GM18505 (cell line): ENCODE measurements at regions not wholly inside any gene's neighbourhood (a gene's known extent, or its start where the extent isn't known, plus 50 kb on each side); places are given as distances from the start of the nearest gene placed in this dataset.

Source experiments
- ATAC-seq: cut with Tn5 transposase; IDR thresholded peaks from one replicate; pipeline ENCODE4 v1.9.1; 2021; ENCODE audit not compliant: unreplicated experiment
- POLR2A ChIP-seq: IDR thresholded peaks from 4 replicates; pipeline ENCODE4 v1.6.1; 2011; ENCODE audit warnings: borderline replicate concordance; ENCODE audit not compliant: insufficient read depth, insufficient read length; ENCODE audit errors: extremely low read depth

DNA sequence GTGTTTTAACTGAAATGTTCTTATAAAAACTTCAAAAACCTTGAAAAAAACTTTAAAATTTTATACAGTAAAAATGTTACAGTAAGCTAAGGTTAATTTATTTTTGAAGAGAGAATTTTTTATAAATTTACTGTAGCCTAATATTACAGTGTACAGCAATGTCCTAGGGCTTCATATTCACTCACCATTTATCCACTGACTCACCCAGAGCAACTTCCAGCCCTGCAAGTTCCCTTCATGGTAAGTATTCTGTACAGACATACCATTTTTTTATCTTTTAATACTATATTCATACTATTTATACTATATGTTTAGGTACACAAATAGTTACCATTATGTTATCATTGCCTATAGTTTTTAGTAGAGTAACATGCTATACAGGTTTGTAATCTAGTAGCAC, 396.7 kb upstream of the MMADHC start:
- no peak for ATAC-seq
- TF ChIP-seq POLR2A = no peak

DNA sequence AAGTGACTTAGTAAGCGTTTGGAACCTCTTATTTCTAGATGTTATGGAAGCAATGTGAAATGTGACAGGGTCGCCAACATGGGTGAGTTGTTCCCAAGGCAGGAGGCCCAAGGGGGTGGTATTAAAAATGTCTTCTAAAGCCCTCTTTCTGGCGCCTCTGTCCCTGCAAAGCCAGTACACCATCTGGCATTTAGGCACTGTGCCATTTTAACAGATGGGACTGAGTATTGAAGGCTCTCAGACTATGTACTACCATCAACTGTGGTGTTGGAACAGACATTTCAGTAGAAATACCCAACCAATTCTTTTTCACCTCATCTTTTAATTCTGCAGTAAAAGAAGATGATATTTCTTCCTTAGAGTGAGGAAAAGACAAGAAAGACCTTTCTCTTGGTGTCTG, 384.5 kb upstream of the MMADHC start:
- TF ChIP-seq POLR2A = no peak
- ATAC-seq = no peak

DNA sequence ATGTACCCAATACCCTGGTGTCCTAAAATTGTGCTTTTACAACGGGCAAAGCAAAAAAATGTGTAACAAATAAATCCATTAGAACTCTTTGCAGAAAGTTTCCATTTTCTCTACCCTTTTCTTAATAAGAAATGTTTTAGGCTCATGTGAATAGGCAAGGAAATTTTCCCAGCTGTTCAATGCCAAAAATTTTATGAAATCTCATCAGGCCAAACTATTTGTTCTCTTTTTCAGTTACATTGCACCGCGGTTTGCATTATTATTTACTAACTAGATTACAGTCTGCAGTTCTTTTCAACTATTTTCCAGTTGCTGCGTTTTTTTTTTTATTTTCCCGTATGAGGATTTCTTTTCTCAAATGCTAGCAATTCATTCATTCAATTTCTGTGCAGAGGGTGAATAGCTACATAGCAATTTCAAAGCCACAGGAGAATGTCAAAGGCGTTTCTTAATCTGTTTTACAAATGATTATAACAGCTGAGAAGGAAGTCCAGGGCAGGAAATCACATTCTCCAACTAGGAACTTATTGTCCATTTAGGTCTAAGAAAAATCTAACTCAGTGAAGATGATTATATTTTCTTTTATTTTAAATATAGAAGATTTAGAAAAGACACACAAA, 367.5 kb upstream of the MMADHC start:
- TF ChIP-seq POLR2A = no peak

GRCh38 chr2:149953627-149954026, 366.1 kb upstream of the MMADHC start:
- no peak for TF ChIP-seq POLR2A
- ATAC-seq = no peak

More for the DNA sequence above, 367.5 kb upstream of the MMADHC start:
- no peak for ATAC-seq

- no peak for ATAC-seq
- TF ChIP-seq POLR2A = no peak
These were observed 343.9 kb upstream of the MMADHC start for GRCh38 chr2:149931486-149931885.

- no peak for TF ChIP-seq POLR2A
- ATAC-seq = no peak
These were observed 340.4 kb upstream of the MMADHC start for GRCh38 chr2:149928011-149928410.

DNA sequence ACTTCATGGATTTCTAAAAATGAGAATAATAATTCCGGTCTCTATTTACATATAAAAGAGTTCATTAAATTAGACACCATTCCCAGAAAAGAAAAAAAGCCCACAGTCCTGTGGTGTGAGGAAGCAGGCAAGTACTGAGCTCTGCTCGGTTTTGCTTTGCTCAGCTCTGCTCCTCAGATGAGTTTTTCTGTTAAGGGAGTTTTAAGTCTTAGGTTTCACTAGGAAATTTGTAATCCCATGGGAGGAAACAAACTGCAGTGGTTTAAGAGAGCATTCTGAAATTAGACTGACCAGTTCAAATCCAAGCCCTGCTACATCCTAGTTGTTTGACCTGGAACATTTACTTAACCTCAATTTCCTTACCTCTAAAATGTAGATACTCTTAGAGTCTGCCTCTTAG, 338.6 kb upstream of the MMADHC start:
- no peak for TF ChIP-seq POLR2A
- no peak for ATAC-seq

- no peak for TF ChIP-seq POLR2A
- no peak for ATAC-seq
These were observed 337.1 kb upstream of the MMADHC start for GRCh38 chr2:149924549-149925213.

GRCh38 chr2:149924028-149924427, 336.5 kb upstream of the MMADHC start:
- ATAC-seq = no peak

GRCh38 chr2:149921911-149922616, 334.5 kb upstream of the MMADHC start:
- TF ChIP-seq POLR2A = no peak
- ATAC-seq = no peak

More at GRCh38 chr2:149924028-149924427, 336.5 kb upstream of the MMADHC start:
- no peak for TF ChIP-seq POLR2A

DNA sequence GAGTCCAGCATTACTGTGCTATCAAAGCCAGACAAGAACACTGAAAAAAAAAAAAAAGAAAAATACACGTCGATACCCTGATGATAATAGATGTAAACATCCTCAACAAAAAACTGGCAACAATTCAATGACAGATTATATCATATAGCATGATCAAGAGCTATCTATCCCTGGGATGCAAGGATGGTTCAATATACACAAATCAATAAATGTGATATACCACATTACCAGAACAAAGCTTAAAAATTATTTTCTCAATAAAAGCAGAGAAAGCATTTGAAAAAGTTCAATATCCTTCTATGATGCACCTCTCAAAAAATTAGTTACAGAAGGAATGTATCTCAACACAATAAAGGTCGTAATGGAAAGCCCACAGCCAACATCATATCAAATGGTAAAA, 332.8 kb upstream of the MMADHC start:
- no peak for TF ChIP-seq POLR2A
- no peak for ATAC-seq

DNA sequence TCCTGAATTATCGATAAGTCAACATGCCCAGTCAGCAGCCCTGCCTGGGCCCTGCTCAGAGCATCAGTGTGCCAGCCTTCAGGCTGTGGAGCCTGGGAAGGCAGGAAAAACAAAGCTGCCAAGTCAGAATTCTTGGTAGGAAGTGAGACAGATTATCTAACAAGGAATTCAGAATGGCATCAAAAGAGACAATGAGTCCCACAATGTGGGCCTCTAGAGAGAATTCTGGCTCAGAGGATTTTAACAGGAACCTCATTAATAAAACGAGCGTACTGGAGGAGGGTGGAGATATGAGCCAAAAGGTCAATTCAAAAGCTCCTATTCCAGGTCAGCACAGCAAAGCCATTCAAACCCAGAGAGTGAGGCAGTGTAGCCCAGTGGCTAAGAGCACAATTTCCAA, 327.6 kb upstream of the MMADHC start:
- no peak for TF ChIP-seq POLR2A
- ATAC-seq = no peak

DNA sequence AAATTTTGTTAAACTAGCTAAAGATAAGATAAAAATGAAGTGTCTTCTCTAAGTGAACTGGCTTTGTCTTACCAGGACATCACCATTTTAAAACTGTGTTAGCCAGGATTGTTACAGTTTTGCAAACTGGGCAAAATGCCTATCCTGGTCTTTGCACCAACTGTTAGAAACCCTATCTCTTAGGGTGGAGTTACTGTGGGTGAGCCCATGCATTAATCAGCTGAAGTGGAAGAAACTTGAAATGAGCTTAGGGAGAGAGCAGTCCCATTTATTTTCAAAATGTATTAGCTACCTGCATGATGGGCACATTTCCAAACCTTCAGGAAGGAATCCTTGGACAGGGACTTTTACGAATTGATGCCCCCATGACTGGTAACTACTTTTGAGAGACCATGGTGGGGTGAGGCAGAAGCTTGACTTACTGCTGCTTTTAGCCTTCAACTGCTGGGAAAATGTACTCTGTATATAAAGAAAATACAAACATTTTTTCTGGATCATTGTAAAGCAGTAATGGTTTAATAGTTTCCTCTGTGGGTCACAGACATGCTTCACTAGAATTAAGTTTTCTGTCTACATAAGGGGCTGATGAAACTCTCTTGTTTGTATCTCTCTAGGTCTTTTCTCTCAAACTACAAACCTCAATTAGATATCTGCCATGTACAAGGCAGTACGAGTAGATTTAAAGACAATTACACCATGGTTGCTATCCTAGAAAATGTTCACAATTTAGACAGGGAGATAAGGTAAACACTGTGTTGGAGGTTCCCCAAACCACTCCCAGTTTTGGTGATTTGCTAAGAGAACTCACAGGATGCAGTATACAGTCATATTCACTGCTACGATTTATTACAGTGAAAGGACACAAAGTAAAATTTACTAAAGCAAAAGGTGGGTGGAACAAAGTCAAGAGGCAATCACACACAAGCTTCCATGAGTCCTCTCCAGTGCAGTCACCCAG, 321.4 kb upstream of the MMADHC start:
- TF ChIP-seq POLR2A = no peak

More for the DNA sequence above, 321.4 kb upstream of the MMADHC start:
- ATAC-seq = no peak
